ENCODE measurements at regions not wholly inside any gene's neighbourhood (a gene's known extent, or its start where the extent isn't known, plus 50 kb on each side); places are given as distances from the start of the nearest gene placed in this dataset.

- Histone ChIP-seq H3K36me3 (no peaks in the 10 kb centered on the region), H3K4me3 (ENCODE audit: low read depth, low read length) (no peak overlapping the region), H3K9me3 (ENCODE audit: severe bottlenecking) (no peaks in the 10 kb centered on the region), H3K27ac (no peak overlapping the region), H3K27me3 (ENCODE audit: insufficient read depth, low read depth, severe bottlenecking) (no peaks in the 10 kb centered on the region)
- no peak for DNase-seq
- no peak for TF ChIP-seq CTCF (IDR thresholded peaks at IDR 0.05; ENCODE audit: low read depth, low read length)
Observed at GRCh38 chr7:1314908-1315450, 82.3 kb downstream of the UNCX start.

- Histone ChIP-seq H3K27me3 (ENCODE audit: insufficient read depth, low read depth, severe bottlenecking) (no peaks in the 10 kb centered on the region), H3K4me3 (ENCODE audit: low read depth, low read length) (no peak overlapping the region), H3K27ac (no peak overlapping the region), H3K9me3 (ENCODE audit: severe bottlenecking) (no peaks in the 10 kb centered on the region), H3K36me3 (no peaks in the 10 kb centered on the region)
- TF ChIP-seq CTCF (IDR thresholded peaks at IDR 0.05; ENCODE audit: low read depth, low read length): no peak
- no peak for DNase-seq
Observed at GRCh38 chr7:1316086-1316485, 83.4 kb downstream of the UNCX start.

- TF ChIP-seq CTCF (IDR thresholded peaks at IDR 0.05; ENCODE audit: low read depth, low read length): no peak
- Histone ChIP-seq H3K4me3 (ENCODE audit: low read depth, low read length) (no peak overlapping the region), H3K9me3 (ENCODE audit: severe bottlenecking) (no peaks in the 10 kb centered on the region), H3K27me3 (ENCODE audit: insufficient read depth, low read depth, severe bottlenecking) (no peaks in the 10 kb centered on the region), H3K36me3 (no peaks in the 10 kb centered on the region), H3K27ac (no peak overlapping the region)
- no peak for DNase-seq
Observed at GRCh38 chr7:1317646-1318045, 85.0 kb downstream of the UNCX start.

GRCh38 chr7:1318051-1318450 lies 85.4 kb downstream of the UNCX start:
- DNase-seq: no peak
- Histone ChIP-seq H3K36me3 (no peaks in the 10 kb centered on the region), H3K9me3 (ENCODE audit: severe bottlenecking) (no peaks in the 10 kb centered on the region), H3K4me3 (ENCODE audit: low read depth, low read length) (no peak overlapping the region), H3K27me3 (ENCODE audit: insufficient read depth, low read depth, severe bottlenecking) (no peaks in the 10 kb centered on the region), H3K27ac (no peak overlapping the region)
- TF ChIP-seq CTCF (IDR thresholded peaks at IDR 0.05; ENCODE audit: low read depth, low read length): no peak

- H3K27me3 ChIP-seq (ENCODE audit: insufficient read depth, low read depth, severe bottlenecking): no peaks in the 10 kb centered on the region
- no peak overlapping the region for H3K4me3 ChIP-seq (ENCODE audit: low read depth, low read length)
- H3K9me3 ChIP-seq (ENCODE audit: severe bottlenecking): no peaks in the 10 kb centered on the region
- H3K36me3 ChIP-seq: no peaks in the 10 kb centered on the region
- no peak overlapping the region for H3K27ac ChIP-seq
- no peak for DNase-seq
- TF ChIP-seq CTCF (IDR thresholded peaks at IDR 0.05; ENCODE audit: low read depth, low read length): no peak
Observed at GRCh38 chr7:1318661-1319060, 86.0 kb downstream of the UNCX start.

GRCh38 chr7:1320616-1321240 lies 88.1 kb downstream of the UNCX start:
- Histone ChIP-seq H3K9me3 (ENCODE audit: severe bottlenecking) (no peaks in the 10 kb centered on the region), H3K36me3 (no peaks in the 10 kb centered on the region), H3K27me3 (ENCODE audit: insufficient read depth, low read depth, severe bottlenecking) (no peaks in the 10 kb centered on the region), H3K4me3 (ENCODE audit: low read depth, low read length) (no peak overlapping the region), H3K27ac (peak overlapping the region; percentile 34)
- DNase-seq: peak; percentile 26
- no peak for TF ChIP-seq CTCF (IDR thresholded peaks at IDR 0.05; ENCODE audit: low read depth, low read length)

Data from WERI-Rb-1 (cell line).